PC-3 (cell line): ENCODE measurements at regions not wholly inside any gene's neighbourhood (a gene's known extent, or its start where the extent isn't known, plus 50 kb on each side); places are given as distances from the start of the nearest gene placed in this dataset.

Experiments
- EZH2 ChIP-seq: fragments of 300-600 bp; sonication (generic); IDR thresholded peaks from one replicate; pipeline ENCODE4 v1.6.1; 2017; ENCODE audit warnings: antibody characterized with exemption, mild to moderate bottlenecking, low read length; ENCODE audit not compliant: unreplicated experiment
- EZH2phosphoT487 ChIP-seq: fragments of 300-600 bp; sonication (generic); IDR thresholded peaks from 2 replicates; pipeline ENCODE4 v1.6.1; 2018; ENCODE audit warnings: mild to moderate bottlenecking, antibody characterized with exemption, low read length, borderline replicate concordance

GRCh38 chrY:15312166-15312565 is 787.8 kb downstream of the NLGN4Y start:
- TF ChIP-seq EZH2 (no peak), EZH2phosphoT487 (no peak)
